Effector memory CD4-positive, alpha-beta T cell (primary cell): ENCODE measurements at regions not wholly inside any gene's neighbourhood (a gene's known extent, or its start where the extent isn't known, plus 50 kb on each side); places are given as distances from the start of the nearest gene placed in this dataset.

Experiments
- DNase-seq, 3 donors: peaks; one replicate each; pipeline ENCODE4 v3.0.0-alpha.2; 2020
- H3K27ac ChIP-seq: 2 replicates; pipeline ENCODE4 v1.7.0; 2013; ENCODE audit warnings: mild to moderate bottlenecking, low read length, moderate library complexity; ENCODE audit not compliant: insufficient read depth, poor library complexity, severe bottlenecking
- H3K27me3 ChIP-seq: replicated peaks from 2 replicates; pipeline ENCODE4 v1.7.0; 2013; ENCODE audit warnings: mild to moderate bottlenecking, low read length; ENCODE audit not compliant: insufficient read depth, control insufficient read depth, poor library complexity, severe bottlenecking
- H3K36me3 ChIP-seq: 2 replicates; pipeline ENCODE4 v1.7.0; 2013; ENCODE audit warnings: mild to moderate bottlenecking, low read length, moderate library complexity; ENCODE audit not compliant: control insufficient read depth, insufficient read depth
- H3K4me1 ChIP-seq: 2 replicates; pipeline ENCODE4 v1.7.0; 2013; ENCODE audit warnings: low read length, mild to moderate bottlenecking; ENCODE audit not compliant: control insufficient read depth, insufficient read depth, poor library complexity, severe bottlenecking
- H3K4me3 ChIP-seq: 2 replicates; pipeline ENCODE4 v1.7.0; 2013; ENCODE audit warnings: low read length, low read depth, mild to moderate bottlenecking; ENCODE audit not compliant: insufficient read depth, poor library complexity, severe bottlenecking
- H3K9me3 ChIP-seq: 2 replicates; pipeline ENCODE4 v1.7.0; 2013; ENCODE audit warnings: mild to moderate bottlenecking, low read length, moderate library complexity; ENCODE audit not compliant: control insufficient read depth

GRCh38 chr6:113292646-113293422, 564.3 kb upstream of the MARCKS start:
- no peaks in the 10 kb centered on the region for H3K27me3 ChIP-seq
- no peaks in the 10 kb centered on the region for H3K36me3 ChIP-seq
- H3K9me3 ChIP-seq = no peaks in the 10 kb centered on the region
- no peak for DNase-seq
- H3K4me1 ChIP-seq = no peaks in the 10 kb centered on the region
- H3K4me3 ChIP-seq = no peak overlapping the region
- no peak overlapping the region for H3K27ac ChIP-seq

GRCh38 chr6:113293423-113293740, 563.8 kb upstream of the MARCKS start:
- H3K4me1 ChIP-seq = no peaks in the 10 kb centered on the region
- no peaks in the 10 kb centered on the region for H3K9me3 ChIP-seq
- H3K27me3 ChIP-seq = no peaks in the 10 kb centered on the region
- DNase-seq = no peak
- no peak overlapping the region for H3K27ac ChIP-seq
- H3K4me3 ChIP-seq = no peak overlapping the region
- H3K36me3 ChIP-seq = no peaks in the 10 kb centered on the region

GRCh38 chr6:113299531-113299930, 557.6 kb upstream of the MARCKS start:
- no peak overlapping the region for H3K27ac ChIP-seq
- no peak for DNase-seq
- H3K27me3 ChIP-seq = no peaks in the 10 kb centered on the region
- H3K4me1 ChIP-seq = no peaks in the 10 kb centered on the region
- H3K36me3 ChIP-seq = no peaks in the 10 kb centered on the region
- H3K9me3 ChIP-seq = no peaks in the 10 kb centered on the region
- no peak overlapping the region for H3K4me3 ChIP-seq

GRCh38 chr6:113301651-113302050, 555.5 kb upstream of the MARCKS start:
- H3K27ac ChIP-seq = no peak overlapping the region
- no peak overlapping the region for H3K4me3 ChIP-seq
- no peak for DNase-seq
- H3K36me3 ChIP-seq = no peaks in the 10 kb centered on the region
- no peaks in the 10 kb centered on the region for H3K4me1 ChIP-seq
- no peaks in the 10 kb centered on the region for H3K9me3 ChIP-seq
- no peaks in the 10 kb centered on the region for H3K27me3 ChIP-seq

- H3K36me3 ChIP-seq = no peaks in the 10 kb centered on the region
- no peak overlapping the region for H3K4me3 ChIP-seq
- H3K9me3 ChIP-seq = no peaks in the 10 kb centered on the region
- no peaks in the 10 kb centered on the region for H3K4me1 ChIP-seq
- no peaks in the 10 kb centered on the region for H3K27me3 ChIP-seq
- no peak for DNase-seq
- H3K27ac ChIP-seq = no peak overlapping the region
These were observed 553.0 kb upstream of the MARCKS start for GRCh38 chr6:113304116-113304515.

- no peaks in the 10 kb centered on the region for H3K4me1 ChIP-seq
- H3K4me3 ChIP-seq = no peak overlapping the region
- H3K36me3 ChIP-seq = no peaks in the 10 kb centered on the region
- no peaks in the 10 kb centered on the region for H3K27me3 ChIP-seq
- no peak for DNase-seq
- no peak overlapping the region for H3K27ac ChIP-seq
- no peaks in the 10 kb centered on the region for H3K9me3 ChIP-seq
These were observed 550.5 kb upstream of the MARCKS start for GRCh38 chr6:113306552-113307145.

GRCh38 chr6:113308266-113308665, 548.9 kb upstream of the MARCKS start:
- DNase-seq = no peak
- no peaks in the 10 kb centered on the region for H3K9me3 ChIP-seq
- H3K4me3 ChIP-seq = no peak overlapping the region
- no peaks in the 10 kb centered on the region for H3K27me3 ChIP-seq
- no peaks in the 10 kb centered on the region for H3K36me3 ChIP-seq
- no peak overlapping the region for H3K27ac ChIP-seq
- H3K4me1 ChIP-seq = no peaks in the 10 kb centered on the region

- Histone ChIP-seq H3K9me3 (no peaks in the 10 kb centered on the region), H3K27ac (no peak overlapping the region), H3K36me3 (no peaks in the 10 kb centered on the region), H3K4me1 (no peaks in the 10 kb centered on the region), H3K27me3 (no peaks in the 10 kb centered on the region), H3K4me3 (no peak overlapping the region)
- DNase-seq = no peak
These were observed 543.3 kb upstream of the MARCKS start for GRCh38 chr6:113313841-113314240.

- Histone ChIP-seq H3K27ac (no peak overlapping the region), H3K4me1 (no peaks in the 10 kb centered on the region), H3K36me3 (no peaks in the 10 kb centered on the region), H3K9me3 (no peaks in the 10 kb centered on the region), H3K4me3 (no peak overlapping the region), H3K27me3 (no peaks in the 10 kb centered on the region)
- no peak for DNase-seq
These were observed 542.0 kb upstream of the MARCKS start for GRCh38 chr6:113315165-113315564.

GRCh38 chr6:113315879-113316278, 541.3 kb upstream of the MARCKS start:
- DNase-seq = no peak
- no peaks in the 10 kb centered on the region for H3K4me1 ChIP-seq
- H3K36me3 ChIP-seq = no peaks in the 10 kb centered on the region
- H3K9me3 ChIP-seq = no peaks in the 10 kb centered on the region
- no peak overlapping the region for H3K4me3 ChIP-seq
- H3K27ac ChIP-seq = no peak overlapping the region
- no peaks in the 10 kb centered on the region for H3K27me3 ChIP-seq
